SU-DHL-6 (cell line): ENCODE measurements at regions not wholly inside any gene's neighbourhood (a gene's known extent, or its start where the extent isn't known, plus 50 kb on each side); places are given as distances from the start of the nearest gene placed in this dataset.

Experiments
- H2AFZ ChIP-seq: fragments of 200-600 bp; sonication (generic); 2 replicates; pipeline ENCODE4 v1.6.1; 2014; ENCODE audit warnings: low read depth, mild to moderate bottlenecking, moderate library complexity, mixed read lengths, antibody characterized with exemption, low read length; ENCODE audit not compliant: severe bottlenecking
- H3F3A ChIP-seq: fragments of 200-600 bp; shearing (Covaris generic); 2 replicates; pipeline ENCODE4 v1.6.0; 2016; ENCODE audit warnings: antibody characterized with exemption, mild to moderate bottlenecking; ENCODE audit not compliant: insufficient read depth
- H3K27ac ChIP-seq: fragments of 200-600 bp; sonication (generic); 2 replicates; pipeline ENCODE4 v1.5.1; 2016; ENCODE audit warnings: low read depth, mild to moderate bottlenecking, low read length, moderate library complexity, mixed read lengths
- H3K27me3 ChIP-seq: fragments of 200-600 bp; sonication (generic), shearing (Covaris generic); 2 replicates; pipeline ENCODE4 v1.6.0; 2014; ENCODE audit warnings: mild to moderate bottlenecking, low read length
- H3K36me3 ChIP-seq: fragments of 200-600 bp; sonication (generic); 2 replicates; pipeline ENCODE4 v1.6.1; 2014; ENCODE audit warnings: mild to moderate bottlenecking, low read length, mixed read lengths
- H3K4me2 ChIP-seq: fragments of 300-600, 200-600 bp; shearing (Covaris generic), sonication (generic); 2 replicates; pipeline ENCODE4 v1.6.0; 2014; ENCODE audit warnings: low read length, low read depth, mild to moderate bottlenecking; ENCODE audit not compliant: poor library complexity, severe bottlenecking
- H3K4me3 ChIP-seq: fragments of 200-600 bp; sonication (generic); 2 replicates; pipeline ENCODE4 v1.5.1; 2014; ENCODE audit warnings: antibody characterized with exemption, low read length, mild to moderate bottlenecking, mixed read lengths; ENCODE audit not compliant: insufficient read depth, poor library complexity, severe bottlenecking
- H3K79me2 ChIP-seq: fragments of 200-600 bp; sonication (generic); 2 replicates; pipeline ENCODE4 v1.6.1; 2014; ENCODE audit warnings: mild to moderate bottlenecking, low read length, moderate library complexity; ENCODE audit not compliant: insufficient read depth
- H3K9ac ChIP-seq: fragments of 200-600 bp; sonication (generic); 2 replicates; pipeline ENCODE4 v1.7.0; 2014; ENCODE audit warnings: mild to moderate bottlenecking, low read length
- H3K9me2 ChIP-seq: fragments of 200-600 bp; sonication (generic); replicated peaks from 2 replicates; pipeline ENCODE4 v1.6.1; 2014; ENCODE audit warnings: low read length; ENCODE audit not compliant: insufficient read depth
- H3K9me3 ChIP-seq: fragments of 200-600 bp; sonication (generic); 2 replicates; pipeline ENCODE4 v1.6.1; 2014; ENCODE audit warnings: low read length, mixed read lengths; ENCODE audit not compliant: insufficient read depth
- H4K20me1 ChIP-seq: fragments of 200-600 bp; sonication (generic); 2 replicates; pipeline ENCODE4 v1.6.1; 2014; ENCODE audit warnings: low read depth, mild to moderate bottlenecking, antibody characterized with exemption, low read length, moderate library complexity, mixed read lengths
- CTCF ChIP-seq: fragments of 200-600 bp; sonication (generic); IDR thresholded peaks from one replicate; pipeline ENCODE4 v1.5.1; 2017; ENCODE audit warnings: antibody characterized with exemption, mild to moderate bottlenecking, low read length, moderate library complexity; ENCODE audit not compliant: insufficient read depth, poor library complexity, severe bottlenecking
- EZH2phosphoT487 ChIP-seq: fragments of 200-600 bp; sonication (generic), shearing (Covaris generic); conservative IDR thresholded peaks from 2 replicates; pipeline ENCODE4 v1.6.1; 2018; ENCODE audit warnings: mild to moderate bottlenecking, antibody characterized with exemption, low read length, moderate library complexity, mixed read lengths

- H3K4me3 ChIP-seq, result no peak overlapping the region
- no peak overlapping the region for H3K9ac ChIP-seq
- no peak overlapping the region for H3K27ac ChIP-seq
- H3K27me3 ChIP-seq, result no peaks in the 10 kb centered on the region
- H3K79me2 ChIP-seq, result no peaks in the 10 kb centered on the region
- no peaks in the 10 kb centered on the region for H3F3A ChIP-seq
- no peaks in the 10 kb centered on the region for H4K20me1 ChIP-seq
- no peaks in the 10 kb centered on the region for H3K9me2 ChIP-seq
- no peak overlapping the region for H3K4me2 ChIP-seq
- H2AFZ ChIP-seq, result no peak overlapping the region
- H3K36me3 ChIP-seq, result no peaks in the 10 kb centered on the region
- TF ChIP-seq EZH2phosphoT487, result no peak
- no peak for TF ChIP-seq CTCF
- peaks cover 4% of the 10 kb centered on the region; the same call in 1 of the 2 replicates for H3K9me3 ChIP-seq
Observed at GRCh38 chr19:13646758-13647157, 117.6 kb upstream of the MRI1 start.

GRCh38 chr19:13644645-13645044 lies 119.7 kb upstream of the MRI1 start:
- no peak overlapping the region for H3K4me2 ChIP-seq
- H2AFZ ChIP-seq, result no peak overlapping the region
- no peaks in the 10 kb centered on the region for H3F3A ChIP-seq

GRCh38 chr19:13640611-13641010 lies 123.7 kb upstream of the MRI1 start:
- Histone ChIP-seq H3K36me3 (no peaks in the 10 kb centered on the region), H3K4me3 (no peak overlapping the region)

More at GRCh38 chr19:13644645-13645044, 119.7 kb upstream of the MRI1 start:
- Histone ChIP-seq H3K9me3 (peaks cover 4% of the 10 kb centered on the region; the same call in 1 of the 2 replicates), H3K9ac (no peak overlapping the region), H3K79me2 (no peaks in the 10 kb centered on the region), H3K27me3 (no peaks in the 10 kb centered on the region), H3K27ac (no peak overlapping the region), H3K9me2 (no peaks in the 10 kb centered on the region), H3K4me3 (no peak overlapping the region), H4K20me1 (no peaks in the 10 kb centered on the region), H3K36me3 (no peaks in the 10 kb centered on the region)
- no peak for TF ChIP-seq EZH2phosphoT487
- no peak for TF ChIP-seq CTCF

More at GRCh38 chr19:13640611-13641010, 123.7 kb upstream of the MRI1 start:
- Histone ChIP-seq H3K9me2 (no peaks in the 10 kb centered on the region), H3K27me3 (no peaks in the 10 kb centered on the region), H3K9ac (no peak overlapping the region), H3K79me2 (no peaks in the 10 kb centered on the region), H3F3A (no peaks in the 10 kb centered on the region), H3K27ac (no peak overlapping the region), H2AFZ (no peak overlapping the region), H3K4me2 (no peak overlapping the region), H4K20me1 (no peaks in the 10 kb centered on the region), H3K9me3 (peaks cover 4% of the 10 kb centered on the region; the same call in 1 of the 2 replicates)
- TF ChIP-seq EZH2phosphoT487 (no peak), CTCF (no peak)
